K562 (cell line): ENCODE measurements at regions not wholly inside any gene's neighbourhood (a gene's known extent, or its start where the extent isn't known, plus 50 kb on each side); places are given as distances from the start of the nearest gene placed in this dataset.

Experiments
- ARID1B ChIP-seq: fragments of 450-650 bp; IDR thresholded peaks from 2 replicates; pipeline ENCODE4 v1.6.1; 2016; ENCODE audit warnings: antibody characterized with exemption, mild to moderate bottlenecking, inconsistent platforms
- ATF4 ChIP-seq: fragments of 450-650 bp; formaldehyde crosslinking; IDR thresholded peaks from 2 replicates; pipeline ENCODE4 v1.4.0; 2022; ENCODE audit warnings: mild to moderate bottlenecking, moderate library complexity
- ATF7 ChIP-seq: fragments of 450-650 bp; IDR thresholded peaks from 2 replicates; pipeline ENCODE4 v1.7.1; 2014; ENCODE audit warnings: mild to moderate bottlenecking, moderate library complexity
- C11orf30 ChIP-seq: fragments of 450-650 bp; IDR thresholded peaks from 2 replicates; pipeline ENCODE4 v1.6.1; 2016; ENCODE audit warnings: low read depth, mild to moderate bottlenecking
- CTBP1 ChIP-seq: fragments of 450-650 bp; IDR thresholded peaks from 2 replicates; pipeline ENCODE4 v1.6.1; 2016; ENCODE audit warnings: borderline replicate concordance
- E2F6 ChIP-seq, 2 experiments: IDR thresholded peaks; 2 replicates each; pipeline ENCODE4 v1.6.1; 2011; ENCODE audit warnings: borderline replicate concordance in 1 of 2, control low read depth in 1 of 2, low read depth in 1 of 2, low read length in 1 of 2, mild to moderate bottlenecking in 1 of 2, mixed read lengths in 1 of 2, moderate library complexity in 1 of 2; ENCODE audit not compliant: insufficient read depth in 1 of 2, insufficient read length in 1 of 2, poor library complexity in 1 of 2, severe bottlenecking in 1 of 2; ENCODE audit errors: extremely low read depth in 1 of 2
- EGR1 ChIP-seq: fragments of 450-650 bp; conservative IDR thresholded peaks from 2 replicates; pipeline ENCODE4 v1.6.1; 2017; ENCODE audit warnings: mild to moderate bottlenecking
- HMG20A ChIP-seq: fragments of 450-650 bp; formaldehyde crosslinking; conservative IDR thresholded peaks from 2 replicates; pipeline ENCODE4 v1.4.0; 2020; ENCODE audit warnings: mild to moderate bottlenecking, mixed read lengths
- KDM1A ChIP-seq, 2 experiments: fragments of 450-650 bp; IDR thresholded peaks; 2 replicates each; pipeline ENCODE4 v1.6.1; 2016; ENCODE audit warnings: mild to moderate bottlenecking in 2 of 2
- MNT ChIP-seq, 2 experiments: fragments of 450-650 bp; conservative IDR thresholded peaks; 2 replicates each; pipeline ENCODE4 v1.6.1; 2017; ENCODE audit warnings: mild to moderate bottlenecking in 2 of 2, moderate library complexity in 2 of 2
- MTA2 ChIP-seq: fragments of 450-650 bp; IDR thresholded peaks from 2 replicates; pipeline ENCODE4 v1.6.1; 2016; ENCODE audit warnings: low read depth
- NCOA6 ChIP-seq: fragments of 450-650 bp; IDR thresholded peaks from 2 replicates; pipeline ENCODE4 v1.6.1; 2017; ENCODE audit warnings: mild to moderate bottlenecking
- NEUROD1 ChIP-seq: fragments of 150-350 bp; IDR thresholded peaks from 2 replicates; pipeline ENCODE4 v1.6.1; 2014; ENCODE audit warnings: borderline replicate concordance, low read length, low read depth; ENCODE audit not compliant: partially characterized antibody
- PATZ1 ChIP-seq: fragments of 250-450 bp; sonication (Bioruptor Pico); IDR thresholded peaks from 2 replicates; pipeline ENCODE4 v1.5.0; 2020; ENCODE audit warnings: mild to moderate bottlenecking, borderline replicate concordance
- POLR2H ChIP-seq: IDR thresholded peaks from 2 replicates; pipeline ENCODE4 v1.6.1; 2016; ENCODE audit warnings: missing genetic modification characterization, low read depth, mild to moderate bottlenecking, control low read depth, missing compliant biosample characterization, moderate library complexity
- SMAD4 ChIP-seq: fragments of 250-450 bp; sonication (Bioruptor Pico); conservative IDR thresholded peaks from 2 replicates; pipeline ENCODE4 v1.8.0; 2021; ENCODE audit warnings: inconsistent platforms, mild to moderate bottlenecking, moderate library complexity
- SMARCA4 ChIP-seq: fragments of 450-650 bp; IDR thresholded peaks from 2 replicates; pipeline ENCODE4 v1.6.1; 2016
- TBL1XR1 ChIP-seq, 2 experiments: IDR thresholded peaks; 2 replicates each; pipeline ENCODE4 v1.6.1; 2012; ENCODE audit warnings: improper control_type of control experiment in 2 of 2, low read length in 2 of 2, mild to moderate bottlenecking in 1 of 2
- TRIM24 ChIP-seq, 2 experiments: fragments of 450-650 bp; IDR thresholded peaks; 2 replicates each; pipeline ENCODE4 v1.6.1; 2016
- YY1 ChIP-seq, 3 experiments: IDR thresholded peaks; 2 replicates each; pipeline ENCODE4 v1.6.1; 2011; ENCODE audit warnings: low read length in 2 of 3, mild to moderate bottlenecking in 2 of 3, moderate library complexity in 2 of 3, borderline replicate concordance in 1 of 3, control low read depth in 1 of 3, low read depth in 1 of 3; ENCODE audit not compliant: insufficient read depth in 3 of 3, insufficient replicate concordance in 2 of 3, control insufficient read depth in 1 of 3, insufficient read length in 1 of 3; ENCODE audit errors: extremely low read depth in 1 of 3
- ZKSCAN8 ChIP-seq: fragments of 200-800 bp; sonication (Bioruptor generic); IDR thresholded peaks from 2 replicates; pipeline ENCODE4 v1.6.1; 2016; ENCODE audit warnings: missing genetic modification characterization, missing compliant biosample characterization
- ZNF431 ChIP-seq: sonication (generic); formaldehyde crosslinking; IDR thresholded peaks from 2 replicates; pipeline ENCODE4 v1.8.0; 2022; ENCODE audit warnings: mild to moderate bottlenecking, missing genetic modification reagents
- ZNF436 ChIP-seq: fragments of 250-450, 450-650 bp; sonication (Bioruptor Pico); formaldehyde crosslinking; IDR thresholded peaks from 2 replicates; pipeline ENCODE4 v1.7.0; 2020; ENCODE audit warnings: mild to moderate bottlenecking
- ZNF551 ChIP-seq: fragments of 250-450 bp; sonication (Bioruptor Pico); IDR thresholded peaks from 2 replicates; pipeline ENCODE4 v1.5.0; 2021; ENCODE audit warnings: mild to moderate bottlenecking, moderate library complexity
- ZNF717 ChIP-seq: fragments of 250-450 bp; sonication (Bioruptor Pico); IDR thresholded peaks from 2 replicates; pipeline ENCODE4 v1.5.0; 2021

- TF ChIP-seq YY1 (IDR thresholded peaks at IDR 0.05; ENCODE audit: borderline replicate concordance in 1 of 3, control insufficient read depth in 1 of 3, extremely low read depth in 1 of 3, insufficient read depth in 3 of 3, insufficient read length in 1 of 3, insufficient replicate concordance in 2 of 3, low read depth in 1 of 3, low read length in 2 of 3) (no peak), ZNF431 (no peak), E2F6 (IDR thresholded peaks at IDR 0.05; ENCODE audit: borderline replicate concordance in 1 of 2, extremely low read depth in 1 of 2, insufficient read depth in 1 of 2, insufficient read length in 1 of 2, low read depth in 1 of 2, low read length in 1 of 2, poor library complexity in 1 of 2, severe bottlenecking in 1 of 2) (no peak), POLR2H (tag) (no peak), ZNF717 (CRISPR knock-in tag) (no peak), CTBP1 (peak; percentile 41; the same call in 1 of the 2 replicates), ARID1B (peak; percentile 93), ZNF551 (no peak), MNT (conservative IDR thresholded peaks at IDR 0.05) (0 out of 4 replicates have a peak, but pooled peaks of 1 of the 2 experiments have one; percentile 27), C11orf30 (peak; percentile 66), EGR1 (0 out of 2 replicates have a peak, but pooled peaks have one; percentile 20), SMARCA4 (peak; percentile 88), HMG20A (CRISPR knock-in tag) (no peak), SMAD4 (CRISPR knock-in tag) (peak; percentile 85), KDM1A (IDR thresholded peaks at IDR 0.05) (peak; percentile 78 to 81), PATZ1 (CRISPR knock-in tag) (no peak), TRIM24 (IDR thresholded peaks at IDR 0.05) (peak; percentile 85 to 86), ZNF436 (no peak), ATF7 (peak; percentile 35; the same call in 1 of the 2 replicates), MTA2 (peak; percentile 76), NCOA6 (no peak), TBL1XR1 (IDR thresholded peaks at IDR 0.05; ENCODE audit: low read length in 2 of 2) (peak in 1 of 2 experiments; percentile 55; a peak in 1 of 4 replicates), ZKSCAN8 (CRISPR knock-in tag) (no peak), ATF4 (CRISPR knock-in tag) (no peak), NEUROD1 (peak; percentile 49)
These were observed 212.8 kb downstream of the NXNL2 start (continued) for GRCh38 chr9:88747768-88748167.
